ENCODE measurements at regions not wholly inside any gene's neighbourhood (a gene's known extent, or its start where the extent isn't known, plus 50 kb on each side); places are given as distances from the start of the nearest gene placed in this dataset.
"Not testable (repeated sequence)": the region's sequence is repeated elsewhere in the genome, so short reads cannot be mapped to it uniquely, and the experiment has no call there.

DNA sequence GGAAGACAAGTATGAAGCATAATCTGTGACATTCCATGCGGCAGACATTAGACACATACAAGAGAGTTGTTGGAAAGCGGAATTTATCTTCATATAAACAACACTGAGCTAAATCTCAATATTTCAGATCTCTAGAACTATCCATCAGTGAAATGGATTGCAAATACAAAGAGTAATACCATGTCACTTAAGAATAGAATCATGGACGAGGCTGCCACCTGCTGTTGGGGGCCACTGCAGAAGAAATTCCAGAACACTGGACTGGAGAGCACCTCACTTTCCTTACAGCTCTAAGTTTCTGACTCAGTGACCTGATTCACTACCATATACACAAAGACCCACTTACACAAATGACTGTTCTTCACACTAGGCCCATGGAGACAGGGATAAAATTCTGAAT, 346.7 kb downstream of the OR4F29 start:
- TF ChIP-seq ZNF132 (tag by site-specific recombination; IDR thresholded peaks at IDR 0.05; ENCODE audit: borderline replicate concordance) = not testable (repeated sequence)
- TF ChIP-seq, protein P1, sequence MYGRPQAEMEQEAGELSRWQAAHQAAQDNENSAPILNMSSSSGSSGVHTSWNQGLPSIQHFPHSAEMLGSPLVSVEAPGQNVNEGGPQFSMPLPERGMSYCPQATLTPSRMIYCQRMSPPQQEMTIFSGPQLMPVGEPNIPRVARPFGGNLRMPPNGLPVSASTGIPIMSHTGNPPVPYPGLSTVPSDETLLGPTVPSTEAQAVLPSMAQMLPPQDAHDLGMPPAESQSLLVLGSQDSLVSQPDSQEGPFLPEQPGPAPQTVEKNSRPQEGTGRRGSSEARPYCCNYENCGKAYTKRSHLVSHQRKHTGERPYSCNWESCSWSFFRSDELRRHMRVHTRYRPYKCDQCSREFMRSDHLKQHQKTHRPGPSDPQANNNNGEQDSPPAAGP (tag by site-specific recombination; IDR thresholded peaks at IDR 0.05) = not testable (repeated sequence)

Data from HEK293 (cell line).